HG03095 (cell line): ENCODE measurements at regions not wholly inside any gene's neighbourhood (a gene's known extent, or its start where the extent isn't known, plus 50 kb on each side); places are given as distances from the start of the nearest gene placed in this dataset.
"Not testable (repeated sequence)": the region's sequence is repeated elsewhere in the genome, so short reads cannot be mapped to it uniquely, and the experiment has no call there.

Source experiments
- ATAC-seq: cut with Tn5 transposase; IDR thresholded peaks from one replicate; pipeline ENCODE4 v1.9.1; 2021; ENCODE audit warnings: moderate library complexity; ENCODE audit not compliant: unreplicated experiment

DNA sequence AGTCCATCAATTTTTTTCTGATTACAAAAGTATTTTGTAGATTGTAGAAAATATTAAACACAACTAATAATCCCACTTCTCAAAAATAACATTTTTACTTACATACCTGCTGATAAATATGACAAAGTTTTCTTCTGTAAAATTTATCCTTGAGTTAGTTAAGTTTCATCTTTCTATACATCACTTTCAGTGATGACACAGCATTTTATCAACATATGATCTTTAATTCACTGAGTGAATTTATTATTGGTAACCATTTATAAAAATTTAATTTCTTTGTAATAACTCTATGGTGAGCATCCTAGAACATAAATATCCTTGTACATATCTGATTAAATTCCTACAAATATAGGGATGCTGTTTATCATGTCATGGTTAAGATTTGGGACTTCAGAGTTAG lies 385.0 kb upstream of the SLC35B3 start:
- no peak for ATAC-seq

DNA sequence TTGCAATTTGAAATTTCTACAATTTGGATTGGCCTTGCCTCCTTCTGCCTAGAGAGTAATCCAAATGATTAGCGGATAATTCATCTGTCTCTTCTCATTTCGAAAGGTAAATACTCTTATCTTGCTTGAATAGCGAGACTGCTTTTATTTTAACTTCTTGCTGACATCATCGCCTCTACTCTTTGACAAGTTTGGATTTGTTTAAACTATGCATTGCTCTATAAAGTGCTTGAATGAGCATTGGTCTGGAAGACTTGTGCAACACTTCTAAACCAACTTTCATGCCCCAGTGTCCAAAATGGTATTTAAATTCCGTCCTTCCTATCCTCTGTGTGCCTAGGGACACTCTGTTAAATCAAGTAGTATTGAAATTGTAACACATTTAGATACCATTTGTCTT lies 384.1 kb upstream of the SLC35B3 start:
- no peak for ATAC-seq

DNA sequence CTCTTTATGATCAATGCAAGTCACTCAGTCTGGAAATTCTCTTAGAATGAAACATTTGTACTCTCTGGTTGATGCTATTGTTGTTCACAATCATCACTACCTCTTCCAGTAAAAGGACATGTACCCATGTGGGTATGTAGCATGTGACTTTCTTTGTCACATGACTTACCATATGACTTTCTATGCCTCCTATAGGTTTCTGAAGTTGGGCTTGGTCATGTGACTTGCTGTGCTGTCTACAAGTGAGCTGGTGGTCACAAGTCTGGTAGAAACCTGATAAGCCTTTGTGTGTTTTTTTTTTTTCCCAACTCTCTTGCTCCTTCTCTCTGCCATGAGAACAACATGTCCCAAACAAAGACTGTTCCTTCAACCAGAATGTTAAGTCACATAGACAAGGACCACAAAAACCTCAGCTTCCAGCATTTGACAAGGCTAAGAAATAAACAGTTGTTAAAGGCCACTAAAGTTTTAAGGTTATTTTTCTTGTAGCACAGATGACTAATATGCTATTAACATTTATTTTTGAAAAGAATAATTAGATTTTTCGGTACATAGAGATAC lies 379.2 kb upstream of the SLC35B3 start:
- no peak for ATAC-seq

DNA sequence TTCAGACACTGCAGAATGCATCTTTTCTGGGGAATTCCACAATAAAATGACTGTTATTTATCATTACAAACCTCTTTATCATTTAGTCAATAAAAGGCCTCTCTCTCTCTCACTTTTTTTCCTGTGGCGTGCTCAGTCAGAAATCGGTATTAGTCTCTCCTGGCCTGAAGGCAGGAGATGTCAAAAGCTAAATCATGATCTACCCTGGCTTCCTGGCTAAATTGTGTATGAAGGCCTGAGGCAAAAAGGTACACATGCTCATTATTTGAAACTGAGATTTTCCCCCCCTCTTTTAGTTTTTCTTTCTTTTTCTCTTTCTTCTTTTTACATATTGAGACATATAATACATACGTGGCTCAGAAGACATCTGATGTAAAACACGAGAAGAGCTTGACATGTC lies 375.0 kb upstream of the SLC35B3 start:
- no peak for ATAC-seq

DNA sequence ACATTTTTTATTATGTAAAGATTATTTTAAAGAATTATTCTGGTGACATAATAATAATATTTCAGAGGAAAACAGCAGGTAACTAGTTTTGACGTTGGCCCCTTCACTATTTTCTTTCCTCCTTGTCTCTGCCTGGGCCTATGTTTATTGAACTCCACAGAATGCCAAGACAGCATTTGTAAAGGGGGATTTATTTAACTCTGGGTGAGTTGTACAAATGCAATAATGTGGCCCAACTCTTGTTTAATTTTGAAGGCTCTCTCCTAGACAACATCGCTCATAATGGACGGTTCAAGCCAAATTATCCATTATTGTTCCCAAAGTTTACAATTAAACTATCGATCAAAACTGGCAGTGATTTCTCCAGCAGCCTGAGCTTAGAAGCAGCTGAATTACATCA lies 374.3 kb upstream of the SLC35B3 start:
- no peak for ATAC-seq

DNA sequence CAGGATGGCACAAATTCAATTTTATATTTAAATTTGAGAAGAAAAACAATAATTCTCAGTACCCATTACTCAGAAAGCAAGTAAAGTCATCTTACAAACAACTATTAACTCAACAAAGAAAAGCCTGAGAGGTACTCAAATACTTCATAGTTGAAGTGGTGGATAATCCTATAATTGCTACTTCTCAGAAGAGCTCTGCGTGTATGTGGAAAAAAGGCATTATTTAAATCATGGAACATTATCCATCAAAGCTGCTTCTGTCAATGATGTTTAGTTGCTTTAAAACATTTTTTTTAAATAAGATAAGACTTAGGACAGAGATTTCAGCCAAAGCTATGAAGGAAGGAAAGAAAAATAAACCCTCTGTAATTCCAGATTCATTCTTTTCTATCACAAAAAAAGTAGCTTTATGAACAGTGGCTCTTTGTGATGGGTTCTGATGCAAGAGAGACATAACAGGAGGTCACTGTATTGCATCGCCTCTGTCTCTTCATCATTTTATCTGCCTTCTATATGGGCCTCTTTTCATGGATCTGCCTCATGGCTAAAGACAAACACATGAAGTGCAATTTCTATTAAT lies 367.9 kb upstream of the SLC35B3 start:
- ATAC-seq, result no peak

DNA sequence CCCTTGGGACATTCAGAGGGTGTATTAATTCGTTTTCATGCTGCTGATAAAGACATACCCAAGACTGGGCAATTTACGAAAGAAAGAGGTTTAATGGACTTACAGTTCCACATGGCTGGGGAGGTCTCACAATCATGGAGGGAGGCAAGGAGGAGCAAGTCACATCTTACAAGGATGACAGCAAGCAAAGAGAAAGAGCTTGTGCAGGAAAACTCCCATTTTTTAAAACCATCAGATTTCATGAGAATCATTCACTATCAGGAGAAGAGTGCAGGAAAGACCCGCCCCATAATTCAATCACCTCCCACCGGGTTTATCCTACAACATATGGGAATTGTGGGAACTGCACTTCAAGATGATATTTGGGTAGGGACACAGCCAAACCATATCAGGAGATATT lies 367.1 kb upstream of the SLC35B3 start:
- ATAC-seq, result not testable (repeated sequence)

DNA sequence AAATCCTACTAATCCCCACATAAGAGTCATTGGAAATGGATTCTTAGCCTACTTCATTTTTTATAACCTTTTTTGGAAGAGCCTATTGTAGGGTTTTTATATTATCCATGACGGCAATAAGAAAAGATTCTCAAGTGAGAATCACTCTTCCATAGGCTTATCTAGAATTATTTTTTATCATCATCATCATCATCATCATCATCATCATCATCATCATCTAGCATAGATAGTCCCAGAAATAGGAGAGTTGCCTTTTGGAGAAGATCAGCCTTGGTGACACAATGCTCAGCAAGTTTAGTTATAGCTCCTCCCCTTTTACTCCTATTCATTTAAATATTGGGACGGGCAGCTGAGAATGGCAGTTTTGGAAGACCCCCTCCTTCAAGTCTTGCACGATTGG lies 359.1 kb upstream of the SLC35B3 start:
- no peak for ATAC-seq

DNA sequence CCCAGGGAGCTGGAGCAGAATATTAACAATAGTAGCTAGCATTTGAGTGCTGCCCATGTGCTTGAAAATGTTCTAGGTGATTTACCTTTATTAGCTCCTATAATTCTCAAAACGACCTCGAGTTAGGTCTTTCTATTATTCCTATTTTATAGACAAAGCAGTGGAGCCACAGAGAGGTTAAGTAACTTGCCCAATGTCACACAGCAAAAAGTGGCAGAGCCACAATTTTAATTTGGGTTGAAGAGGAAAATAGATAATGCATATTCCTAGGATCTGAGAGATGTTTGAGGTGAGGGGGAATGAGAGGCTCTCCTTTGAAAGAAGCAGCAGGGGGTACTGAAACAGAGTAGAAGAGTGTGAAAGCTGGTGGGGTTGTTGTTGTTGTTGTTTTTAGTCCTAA lies 354.5 kb upstream of the SLC35B3 start:
- no peak for ATAC-seq

DNA sequence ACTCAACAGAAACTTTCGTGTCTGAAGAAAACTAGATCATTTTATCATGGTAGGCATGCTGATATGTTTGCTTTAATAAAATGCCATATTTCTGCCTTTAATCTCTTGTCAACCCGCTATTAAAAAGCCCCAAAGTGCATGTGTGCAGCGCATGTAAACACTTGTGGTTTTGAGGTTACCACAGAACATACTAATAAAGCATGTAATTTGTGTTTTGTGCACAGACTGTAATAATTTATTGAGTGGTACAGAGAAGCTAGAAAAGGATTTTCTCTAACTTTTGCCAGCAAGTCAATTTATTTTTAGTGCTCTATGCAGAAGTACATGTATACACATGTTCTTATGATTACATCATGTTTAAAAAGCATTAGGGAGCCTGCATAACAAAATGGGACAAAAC lies 349.9 kb upstream of the SLC35B3 start:
- no peak for ATAC-seq

DNA sequence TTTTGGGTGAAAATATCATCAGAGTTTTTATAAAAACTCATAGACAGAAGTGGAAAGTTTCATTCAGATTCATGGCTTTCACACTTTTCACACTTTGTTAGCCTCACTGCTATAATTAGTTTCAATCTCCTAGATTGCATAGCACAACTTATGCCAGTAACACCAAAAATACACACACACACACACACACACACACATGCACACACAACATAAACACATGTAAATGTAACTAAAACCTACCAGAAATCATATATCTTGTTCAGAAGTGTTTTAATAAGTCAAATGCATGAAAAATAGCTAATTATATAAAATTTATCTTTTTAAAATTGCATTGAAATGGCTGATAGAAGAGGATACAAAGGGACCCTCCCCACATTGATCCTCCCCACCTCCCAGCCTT lies 347.8 kb upstream of the SLC35B3 start:
- ATAC-seq, result no peak

DNA sequence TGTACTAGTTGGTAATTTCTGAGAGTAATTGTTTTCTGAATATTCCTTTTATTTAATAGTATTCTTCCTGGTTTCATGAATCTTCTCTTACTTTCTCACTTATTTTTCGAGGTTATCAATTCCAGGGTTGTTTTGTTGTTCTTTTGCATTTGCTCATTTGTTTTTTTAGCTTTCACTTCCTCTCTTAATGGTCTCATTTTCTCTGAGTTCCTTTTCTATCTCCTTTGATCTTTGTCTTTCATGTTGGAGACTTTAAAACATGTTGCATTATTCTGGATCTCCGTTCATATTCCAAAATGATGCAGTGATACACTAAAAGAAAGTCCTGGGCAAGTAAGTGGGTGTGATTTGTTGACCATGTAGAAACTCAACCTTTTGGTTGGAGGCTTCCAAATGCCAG lies 345.3 kb upstream of the SLC35B3 start:
- no peak for ATAC-seq

DNA sequence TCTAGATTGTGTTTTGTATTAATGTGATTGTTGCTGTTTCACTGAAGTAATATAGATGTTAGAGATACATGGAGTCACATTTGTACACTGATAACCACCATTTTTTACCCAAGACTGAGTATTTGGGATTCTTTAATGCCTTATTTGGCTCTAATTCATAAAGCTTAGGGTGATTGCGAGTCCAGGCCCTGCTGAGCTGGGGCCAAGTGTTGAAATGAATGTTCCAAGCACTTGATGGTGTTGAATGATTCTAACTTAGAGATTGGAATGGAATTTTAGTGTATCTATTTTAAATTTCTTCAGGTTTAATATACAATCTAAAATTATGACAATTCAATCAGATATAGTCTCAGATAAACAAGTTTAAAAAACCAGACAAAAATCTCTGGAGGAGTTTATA lies 329.4 kb upstream of the SLC35B3 start:
- no peak for ATAC-seq

DNA sequence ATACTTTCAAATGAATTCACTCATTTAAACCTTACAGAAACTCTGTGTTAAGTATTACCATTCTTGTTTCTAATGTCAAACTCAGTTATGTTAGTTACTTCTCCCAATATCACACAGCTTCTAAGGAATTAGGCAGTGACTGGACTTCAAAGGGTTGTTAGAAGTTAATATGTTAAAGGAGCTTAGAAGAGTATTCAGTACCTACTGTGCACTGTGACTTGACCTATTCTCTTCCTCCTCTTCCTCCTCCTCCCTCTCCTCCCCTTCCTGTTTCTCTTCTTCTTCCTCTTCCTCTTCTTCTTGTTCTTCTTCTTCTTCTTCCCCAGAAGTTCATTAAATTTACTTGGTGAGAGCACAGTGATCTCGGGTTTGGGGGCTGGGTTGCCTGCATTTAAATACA lies 325.6 kb upstream of the SLC35B3 start:
- ATAC-seq, result no peak

DNA sequence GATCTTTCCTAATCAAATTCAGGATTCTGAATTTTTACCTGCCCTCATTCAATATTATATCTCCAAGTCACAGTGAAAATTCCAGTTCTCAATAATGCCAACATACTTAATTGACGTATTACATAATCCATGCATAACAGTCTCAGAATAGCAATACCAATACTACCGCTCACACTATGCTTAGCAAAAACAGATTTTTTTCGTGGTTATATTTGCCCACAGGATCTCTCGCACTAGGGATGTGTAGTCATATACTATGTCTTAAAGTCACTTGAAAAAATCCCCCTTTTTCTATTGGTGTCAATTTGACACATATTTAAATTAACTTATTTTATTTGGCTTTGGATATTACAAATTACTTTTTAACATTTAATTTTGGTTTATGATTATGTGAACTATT lies 323.1 kb upstream of the SLC35B3 start:
- no peak for ATAC-seq

DNA sequence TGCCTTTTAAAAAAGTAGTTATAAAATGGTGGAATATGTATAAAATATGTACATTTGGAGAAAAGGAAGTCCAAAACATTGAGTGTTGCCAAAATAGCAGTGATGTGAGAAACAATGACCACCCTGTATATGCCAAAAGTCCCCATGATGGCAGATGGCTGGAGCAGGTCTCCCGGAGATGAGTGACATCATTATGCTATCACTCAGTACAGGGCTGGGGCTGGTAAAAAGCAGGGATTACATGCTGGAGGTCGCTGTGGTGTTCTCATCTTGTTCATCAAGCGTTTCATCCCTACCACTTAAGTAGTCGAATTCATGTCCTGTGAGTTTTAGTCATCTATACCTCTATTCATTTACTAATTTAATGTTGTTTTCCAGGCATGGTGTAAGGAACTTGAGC lies 315.3 kb upstream of the SLC35B3 start:
- ATAC-seq, result no peak

DNA sequence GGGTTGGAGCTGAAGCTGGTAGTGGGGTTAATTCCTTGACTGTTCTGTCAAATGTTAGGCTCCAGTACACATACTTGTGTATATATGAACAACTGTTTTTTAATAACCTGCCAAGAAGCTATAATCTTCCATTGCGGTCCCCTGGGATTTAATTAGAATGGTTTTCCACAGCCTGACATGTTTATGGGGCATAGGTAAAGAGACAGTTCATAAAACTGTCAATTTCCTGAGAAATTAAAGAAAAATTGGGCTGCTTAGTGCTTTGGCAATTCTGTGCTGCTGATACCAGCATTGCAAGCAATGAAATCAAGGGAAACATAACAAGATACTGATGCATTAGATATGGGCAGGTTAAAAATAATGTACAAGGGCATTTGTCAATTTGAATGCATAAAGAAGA lies 314.1 kb upstream of the SLC35B3 start:
- ATAC-seq, result no peak

DNA sequence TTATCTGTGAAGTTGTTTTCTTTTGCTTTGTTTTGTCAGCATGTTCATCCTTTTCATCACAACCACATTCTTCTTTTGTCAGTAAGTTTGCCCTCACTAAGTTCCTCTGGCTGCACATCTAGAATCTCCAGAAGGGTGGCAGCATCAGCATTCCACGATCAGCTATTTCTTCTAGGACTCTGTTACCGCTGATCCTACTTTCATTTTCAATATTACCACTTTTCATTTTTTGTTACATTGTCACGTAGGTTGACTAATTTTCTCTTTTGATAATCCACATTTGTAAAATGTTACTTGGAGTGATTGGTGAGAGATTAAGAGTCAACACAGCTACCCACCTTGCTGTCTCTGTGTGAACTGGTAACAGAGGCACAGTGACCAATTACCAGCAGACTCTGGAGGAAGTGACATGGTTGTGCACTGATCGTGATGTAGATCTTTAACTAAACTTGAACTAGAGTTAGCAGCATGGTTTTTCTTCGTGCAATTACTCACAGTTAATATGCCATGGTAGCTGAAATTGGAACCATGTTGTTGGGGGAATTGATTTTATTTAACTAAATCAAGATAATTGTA lies 307.9 kb upstream of the SLC35B3 start:
- peak; percentile 62 for ATAC-seq

DNA sequence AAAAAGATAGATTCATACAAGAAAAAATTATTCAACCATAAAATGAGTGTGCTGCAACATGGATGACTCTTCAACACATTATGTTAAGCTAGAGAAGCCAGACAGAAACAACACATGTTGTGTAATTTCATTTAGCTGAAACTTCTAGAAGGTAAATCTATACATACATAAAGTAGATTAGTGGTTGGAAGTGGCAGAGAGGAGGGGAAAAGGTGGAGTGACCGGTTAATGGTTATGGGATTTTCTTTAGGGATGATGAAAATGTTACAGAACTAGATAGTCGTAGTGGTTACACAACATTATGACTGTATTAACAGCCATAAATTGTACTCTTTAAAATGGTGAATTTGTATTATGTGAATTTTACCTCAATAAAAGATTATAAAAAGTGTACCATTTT lies 304.1 kb upstream of the SLC35B3 start:
- ATAC-seq, result no peak

DNA sequence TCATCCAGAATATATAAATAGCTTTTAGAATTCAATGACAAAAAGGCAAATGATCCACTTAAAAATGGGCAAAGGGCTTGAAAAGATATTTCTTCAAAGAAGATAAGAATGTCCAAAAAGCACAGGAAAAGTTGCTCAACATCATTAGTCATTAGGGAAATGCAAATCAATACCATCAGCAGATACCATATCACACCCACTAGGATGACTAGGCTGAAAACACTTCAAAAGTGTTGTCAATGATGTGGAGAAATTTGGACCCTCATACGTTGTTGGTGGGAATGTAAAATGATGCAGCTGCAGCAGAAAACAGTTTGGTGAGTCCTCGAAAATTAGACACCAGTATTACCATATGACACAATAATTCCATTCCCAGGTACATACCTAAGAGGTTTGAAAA lies 303.6 kb upstream of the SLC35B3 start:
- no peak for ATAC-seq

DNA sequence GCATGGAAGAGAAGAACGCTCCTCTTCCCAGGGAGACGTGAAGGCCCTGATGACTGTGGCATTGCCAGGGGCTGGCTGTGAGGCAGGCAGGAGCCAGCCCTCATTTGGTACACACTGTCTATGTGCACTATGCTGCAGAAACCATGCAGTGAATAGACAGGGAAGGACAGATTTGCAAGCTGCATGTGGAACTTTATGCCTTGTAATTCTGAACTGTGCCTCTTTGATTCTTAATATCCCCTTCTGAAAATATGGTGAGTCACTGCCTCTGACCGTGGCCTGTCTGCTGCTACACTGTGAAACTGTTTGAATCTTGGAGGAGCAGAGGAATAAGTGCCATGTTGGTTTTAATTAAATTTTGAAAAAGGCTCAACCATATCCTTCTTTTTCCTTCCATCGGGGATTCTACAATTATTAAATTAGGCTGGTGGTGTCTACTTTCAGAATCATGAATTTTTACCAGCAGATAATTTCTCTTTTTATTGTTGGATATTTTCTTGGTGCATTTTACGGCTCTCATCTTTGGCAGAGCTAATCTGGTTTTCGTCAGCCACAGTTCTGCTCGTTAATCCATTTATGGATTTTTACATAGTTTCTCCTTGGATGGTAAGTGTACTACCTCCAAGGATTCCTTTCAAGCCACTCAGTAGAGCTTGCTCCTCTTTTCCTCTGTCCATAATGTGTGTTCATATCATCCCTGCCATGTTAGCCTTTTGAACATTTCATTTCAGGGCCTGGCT lies 301.0 kb upstream of the SLC35B3 start:
- ATAC-seq, result no peak

DNA sequence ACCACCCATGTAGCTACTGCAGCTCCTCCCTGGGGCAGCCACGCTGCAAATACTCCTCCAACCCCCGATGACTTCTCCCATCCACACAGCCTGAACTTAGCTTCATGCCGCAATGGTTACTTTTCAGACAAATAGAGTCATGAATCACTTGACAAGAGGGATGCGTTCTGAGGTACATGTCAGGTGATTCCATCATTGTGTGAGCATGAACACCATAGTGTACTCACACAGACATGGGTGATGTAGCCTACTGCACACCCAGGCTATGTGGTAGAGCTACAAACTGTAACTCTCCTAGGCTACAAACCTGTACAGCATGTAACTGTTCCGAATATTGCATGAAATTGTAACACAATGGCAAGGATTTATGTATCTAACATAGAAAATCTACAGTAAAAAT lies 298.5 kb upstream of the SLC35B3 start:
- no peak for ATAC-seq
